Nephron progenitor cell (in vitro differentiated cells): ENCODE measurements at regions not wholly inside any gene's neighbourhood (a gene's known extent, or its start where the extent isn't known, plus 50 kb on each side); places are given as distances from the start of the nearest gene placed in this dataset.

Experiments used
- DNase-seq: peaks from one replicate; pipeline ENCODE4 v3.0.0; 2021
- H3K27ac Mint-ChIP-seq: 2 replicates; pipeline ENCODE4 v1.8.0; 2021; ENCODE audit warnings: mild to moderate bottlenecking, moderate library complexity, mixed read lengths
- H3K27me3 Mint-ChIP-seq: 2 replicates; pipeline ENCODE4 v1.8.0; 2021; ENCODE audit warnings: mild to moderate bottlenecking, low read depth, mixed read lengths; ENCODE audit not compliant: poor library complexity
- H3K36me3 Mint-ChIP-seq: 2 replicates; pipeline ENCODE4 v1.8.0; 2021; ENCODE audit warnings: low read depth, mixed read lengths
- H3K4me1 Mint-ChIP-seq: 2 replicates; pipeline ENCODE4 v1.8.0; 2021; ENCODE audit warnings: mixed read lengths
- H3K4me3 Mint-ChIP-seq: 2 replicates; pipeline ENCODE4 v1.8.0; 2021; ENCODE audit warnings: mild to moderate bottlenecking, moderate library complexity, mixed read lengths
- H3K9me3 Mint-ChIP-seq: 2 replicates; pipeline ENCODE4 v1.8.0; 2021; ENCODE audit warnings: mild to moderate bottlenecking, moderate library complexity, mixed read lengths
- CTCF ChIP-seq: fragments of 200-600 bp; sonication (generic); IDR thresholded peaks from 2 replicates; pipeline ENCODE4 v1.5.0; 2021; ENCODE audit warnings: antibody characterized with exemption

GRCh38 chr17:72215490-72215889 is 94.7 kb downstream of the SOX9 start:
- Mint-ChIP-seq H3K27me3 (peaks cover 52% of the 10 kb centered on the region), H3K4me1 (peaks cover 19% of the 10 kb centered on the region), H3K27ac (no peak overlapping the region), H3K9me3 (peaks cover 13% of the 10 kb centered on the region), H3K36me3 (no peaks in the 10 kb centered on the region), H3K4me3 (no peak overlapping the region)
- no peak for DNase-seq
- TF ChIP-seq CTCF: no peak

GRCh38 chr17:72215928-72216327 is 95.1 kb downstream of the SOX9 start:
- Mint-ChIP-seq H3K27ac (no peak overlapping the region), H3K27me3 (peaks cover 57% of the 10 kb centered on the region), H3K9me3 (peaks cover 13% of the 10 kb centered on the region), H3K4me1 (peaks cover 23% of the 10 kb centered on the region), H3K36me3 (no peaks in the 10 kb centered on the region), H3K4me3 (no peak overlapping the region)
- TF ChIP-seq CTCF: no peak
- no peak for DNase-seq

DNA sequence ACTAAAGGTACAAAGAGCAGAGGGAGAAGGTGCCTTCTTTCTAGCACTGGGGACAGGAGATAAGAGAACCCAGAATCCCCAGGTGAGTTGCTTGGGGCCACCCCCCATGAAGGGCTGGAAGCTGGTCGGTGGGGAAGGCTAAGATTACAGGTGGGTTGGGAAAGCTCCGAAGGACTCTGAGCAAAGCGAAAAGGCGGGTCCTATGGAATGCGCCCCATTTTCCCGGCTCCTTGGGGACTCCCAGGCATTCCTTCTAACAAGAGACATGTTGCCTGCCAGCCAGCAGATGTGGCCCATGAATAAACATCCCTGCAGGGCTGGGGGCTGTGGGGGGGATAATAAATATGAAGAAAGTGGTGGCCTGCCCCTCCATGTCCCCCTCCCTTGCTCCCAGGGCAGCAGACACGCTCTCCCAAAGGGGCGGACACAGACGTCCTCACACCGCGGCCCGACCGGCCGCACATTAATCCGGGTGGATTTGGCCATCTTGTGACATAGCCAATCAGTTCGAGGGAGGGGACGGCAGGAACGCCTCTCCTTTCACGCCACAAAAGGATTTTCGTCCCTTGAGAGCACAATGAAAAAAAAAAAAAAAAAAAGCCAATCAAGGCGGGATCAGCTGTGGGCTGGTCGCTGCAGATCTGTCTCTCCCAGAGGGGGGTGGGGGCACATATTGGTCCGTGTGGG is 98.5 kb downstream of the SOX9 start:
- Mint-ChIP-seq H3K4me1 (peaks cover 23% of the 10 kb centered on the region), H3K36me3 (no peaks in the 10 kb centered on the region), H3K9me3 (peaks cover 5% of the 10 kb centered on the region), H3K27ac (no peak overlapping the region), H3K27me3 (peaks cover 77% of the 10 kb centered on the region), H3K4me3 (peak overlapping the region; percentile 82)
- DNase-seq: peak; percentile 34
- TF ChIP-seq CTCF: no peak

DNA sequence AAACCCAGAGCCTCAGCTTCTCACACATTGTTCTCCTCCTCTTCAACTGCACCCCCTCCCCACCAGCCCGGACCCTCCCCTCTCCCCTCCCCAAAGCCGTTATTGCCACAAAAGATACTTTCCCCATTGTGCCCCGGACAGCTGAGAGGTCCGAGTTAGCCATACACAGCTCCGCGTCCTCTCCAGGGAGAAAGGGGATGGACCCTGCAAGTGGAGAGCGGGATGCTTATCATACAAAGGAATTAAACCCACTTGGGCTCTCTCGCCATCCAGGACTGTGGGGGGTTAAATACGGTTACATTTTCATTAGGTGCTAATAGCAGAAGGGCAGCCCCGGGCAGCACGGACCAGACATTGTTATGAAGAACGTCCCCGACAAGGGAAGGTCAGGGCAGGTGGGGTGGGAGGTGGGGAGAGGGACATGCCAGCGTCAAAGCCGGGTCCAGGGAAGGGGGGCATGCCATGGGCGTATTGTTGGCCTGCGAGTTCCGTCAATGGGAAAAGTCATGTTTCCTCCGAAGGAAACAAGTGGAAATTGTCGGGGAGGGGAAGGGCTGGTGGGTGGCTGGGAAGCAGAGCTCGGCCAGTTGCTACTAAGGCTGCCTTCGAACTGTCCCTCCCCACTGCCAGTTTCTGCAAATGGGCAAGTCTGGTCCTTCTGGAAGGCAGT is 99.1 kb downstream of the SOX9 start:
- Mint-ChIP-seq H3K4me3 (peak overlapping the region; percentile 82), H3K36me3 (no peaks in the 10 kb centered on the region), H3K4me1 (peaks cover 23% of the 10 kb centered on the region), H3K27me3 (peaks cover 81% of the 10 kb centered on the region), H3K9me3 (peaks cover 1% of the 10 kb centered on the region), H3K27ac (no peak overlapping the region)
- no peak for TF ChIP-seq CTCF
- no peak for DNase-seq

- DNase-seq: no peak
- H3K9me3 Mint-ChIP-seq: no peaks in the 10 kb centered on the region
- no peak overlapping the region for H3K4me3 Mint-ChIP-seq
- H3K4me1 Mint-ChIP-seq: peaks cover 23% of the 10 kb centered on the region
- no peak overlapping the region for H3K27ac Mint-ChIP-seq
- no peak for TF ChIP-seq CTCF
- no peaks in the 10 kb centered on the region for H3K36me3 Mint-ChIP-seq
- H3K27me3 Mint-ChIP-seq: peaks cover 63% of the 10 kb centered on the region
Observed at GRCh38 chr17:72222661-72223380, 102.0 kb downstream of the SOX9 start.
